Small intestine (tissue), 7 donors: ENCODE measurements at regions not wholly inside any gene's neighbourhood (a gene's known extent, or its start where the extent isn't known, plus 50 kb on each side); places are given as distances from the start of the nearest gene placed in this dataset.

Experiments used
- DNase-seq, 2 donors: peaks; one replicate each; pipeline versions ENCODE4 v3.0.0 to v3.0.0-alpha.2; 2013
- FAIRE-seq: peaks from 2 replicates; lab custom pipeline; 2012; peaks lifted over from hg19 to GRCh38; lab: Jason Lieb, UNC
- H3K27ac ChIP-seq, 3 donors: one replicate each; pipeline ENCODE4 v1.5.1; 2013; ENCODE audit warnings: low read length in 2 of 3, mild to moderate bottlenecking in 2 of 3, control low read depth in 1 of 3, inconsistent platforms in 1 of 3, low read depth in 1 of 3, moderate library complexity in 1 of 3
- H3K27me3 ChIP-seq, 3 donors: one replicate each; pipeline ENCODE4 v1.6.1; 2013; ENCODE audit warnings: low read length in 3 of 3, inconsistent platforms in 1 of 3; ENCODE audit not compliant: control insufficient read depth in 3 of 3, insufficient read depth in 3 of 3
- H3K36me3 ChIP-seq, 3 donors: one replicate each; pipeline ENCODE4 v1.6.1; 2013; ENCODE audit warnings: low read length in 3 of 3, inconsistent platforms in 1 of 3, low read depth in 1 of 3, mild to moderate bottlenecking in 1 of 3, moderate library complexity in 1 of 3; ENCODE audit not compliant: control insufficient read depth in 3 of 3, insufficient read depth in 2 of 3
- H3K4me1 ChIP-seq, 3 donors: one replicate each; pipeline ENCODE4 v1.6.1; 2013; ENCODE audit warnings: low read length in 2 of 3, inconsistent platforms in 1 of 3, low read depth in 1 of 3, mild to moderate bottlenecking in 1 of 3, moderate library complexity in 1 of 3; ENCODE audit not compliant: control insufficient read depth in 3 of 3, insufficient read depth in 2 of 3
- H3K4me3 ChIP-seq, 3 donors: one replicate each; pipeline ENCODE4 v1.5.1; 2013; ENCODE audit warnings: low read length in 3 of 3, control low read depth in 1 of 3, inconsistent platforms in 1 of 3, low read depth in 1 of 3, mild to moderate bottlenecking in 1 of 3, moderate library complexity in 1 of 3
- H3K9me3 ChIP-seq, 2 donors: one replicate each; pipeline ENCODE4 v1.6.1; 2013; ENCODE audit warnings: low read depth in 1 of 2, low read length in 1 of 2; ENCODE audit not compliant: control insufficient read depth in 2 of 2, insufficient read depth in 1 of 2
- WGBS, 3 donors: extraction: QIAGEN DNeasy Blood & Tissue Kit; methylation state at CpG; one replicate each; pipeline ENCODE4 v1.1.7; 2013; 5-methylcytosine and 5-hydroxymethylcytosine counted together
- donor health status: healthy with polysubstance abuse.
- donor health status: control.
- donor health status: control.
- donor health status: Bipolar disorder and iron deficiency.
- donor health status: healthy.

GRCh38 chr18:38047820-38048219 lies 482.2 kb upstream of the CELF4 start:
- 64 to 73% (median 71%) methylated on average over 3 of the region's 3 CpGs for WGBS, 3 donors
- DNase-seq: no peak

GRCh38 chr18:38046651-38047050 lies 481.1 kb upstream of the CELF4 start:
- 59 to 73% (median 61%) methylated on average over 3 of the region's 3 CpGs for WGBS, 3 donors
- DNase-seq (no peak), FAIRE-seq (no peak)
- H3K27me3 ChIP-seq: no peaks in the 10 kb centered on the region
- H3K27ac ChIP-seq: no peak overlapping the region
- no peaks in the 10 kb centered on the region for H3K4me1 ChIP-seq
- no peak overlapping the region for H3K4me3 ChIP-seq
- no peaks in the 10 kb centered on the region for H3K9me3 ChIP-seq
- H3K36me3 ChIP-seq: no peaks in the 10 kb centered on the region

More at GRCh38 chr18:38047820-38048219, 482.2 kb upstream of the CELF4 start:
- Histone ChIP-seq H3K36me3 (no peaks in the 10 kb centered on the region), H3K27me3 (no peaks in the 10 kb centered on the region), H3K4me1 (no peaks in the 10 kb centered on the region), H3K27ac (no peak overlapping the region), H3K4me3 (no peak overlapping the region), H3K9me3 (no peaks in the 10 kb centered on the region)
- no peak for FAIRE-seq

DNA sequence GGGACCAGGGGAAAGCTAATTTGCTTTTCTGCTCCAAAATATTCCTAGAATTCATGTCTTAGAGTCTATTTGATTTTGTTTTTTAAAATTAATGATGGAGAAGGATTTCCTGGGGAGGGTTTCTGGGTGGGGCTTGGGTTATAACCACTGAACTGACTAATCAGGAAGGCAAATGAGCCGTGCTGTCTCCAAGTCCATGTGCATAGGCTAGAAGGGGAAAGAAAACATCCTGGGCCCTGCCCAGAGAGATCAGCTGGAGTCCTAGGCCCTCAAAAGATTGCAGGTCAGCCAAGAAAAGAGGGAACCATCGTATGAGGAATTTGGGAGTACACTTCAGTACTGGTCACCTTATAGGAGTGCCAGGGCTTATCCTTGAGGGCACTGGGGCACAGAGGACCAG lies 480.2 kb upstream of the CELF4 start:
- Histone ChIP-seq H3K27ac (no peak overlapping the region), H3K9me3 (no peaks in the 10 kb centered on the region), H3K36me3 (no peaks in the 10 kb centered on the region), H3K4me3 (no peak overlapping the region), H3K27me3 (no peaks in the 10 kb centered on the region), H3K4me1 (no peaks in the 10 kb centered on the region)
- DNase-seq (no peak), FAIRE-seq (no peak)
- WGBS, 3 donors: 53 to 74% (median 63%) methylated on average over 2 of the region's 2 CpGs

DNA sequence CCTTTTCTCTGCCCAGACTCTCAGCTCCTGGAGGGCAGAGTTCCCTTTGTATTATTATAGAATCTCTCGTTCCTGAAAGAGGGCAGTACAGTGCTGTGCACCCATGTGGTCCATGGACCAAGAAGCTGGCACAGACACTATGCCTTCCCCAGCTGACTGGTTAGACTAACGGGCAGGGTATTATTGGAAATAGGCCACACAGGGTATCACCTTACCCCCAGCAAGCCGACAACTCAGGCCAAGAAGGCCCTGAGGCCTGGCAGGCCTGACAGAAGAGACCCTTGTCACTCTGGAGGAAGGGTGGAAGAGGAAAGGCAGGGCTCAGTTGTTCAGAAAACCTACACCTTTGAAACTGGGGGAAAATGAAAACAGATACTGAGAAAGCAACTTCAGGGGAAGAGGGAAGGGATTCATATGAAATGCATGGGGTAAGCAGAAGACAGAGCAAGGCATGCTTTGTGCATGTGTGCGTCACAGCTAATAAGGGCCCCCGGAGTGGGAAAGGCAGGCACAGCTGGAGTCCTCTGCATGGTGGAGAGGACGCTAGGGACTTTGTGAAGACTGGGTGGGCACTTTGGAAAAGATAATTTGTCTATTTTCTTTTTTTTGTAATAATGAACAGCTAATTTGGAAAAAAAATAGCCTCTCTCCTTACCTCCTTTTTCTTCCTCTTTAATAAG lies 476.8 kb upstream of the CELF4 start:
- no peak overlapping the region for H3K4me3 ChIP-seq
- 75 to 81% (median 76%) methylated on average over 6 of the region's 6 CpGs for WGBS, 3 donors
- no peaks in the 10 kb centered on the region for H3K36me3 ChIP-seq
- H3K4me1 ChIP-seq: no peaks in the 10 kb centered on the region
- no peaks in the 10 kb centered on the region for H3K9me3 ChIP-seq
- no peak overlapping the region for H3K27ac ChIP-seq
- peaks cover 0 to 3% (median 0%) of the 10 kb centered on the region in 3 donors for H3K27me3 ChIP-seq
- DNase-seq (no peak), FAIRE-seq (no peak)

GRCh38 chr18:38038242-38038641 lies 472.6 kb upstream of the CELF4 start:
- H3K27ac ChIP-seq: no peak overlapping the region
- FAIRE-seq: no peak
- no peaks in the 10 kb centered on the region for H3K4me1 ChIP-seq
- H3K9me3 ChIP-seq: no peaks in the 10 kb centered on the region
- H3K36me3 ChIP-seq: no peaks in the 10 kb centered on the region
- DNase-seq: no peak
- H3K27me3 ChIP-seq: peaks cover 0 to 3% (median 0%) of the 10 kb centered on the region in 3 donors
- no peak overlapping the region for H3K4me3 ChIP-seq

- WGBS, 3 donors: 43 to 59% (median 52%) methylated on average over 3 of the region's 3 CpGs
- no peak overlapping the region for H3K4me3 ChIP-seq
- FAIRE-seq (no peak), DNase-seq (no peak)
- no peak overlapping the region for H3K27ac ChIP-seq
- H3K9me3 ChIP-seq: no peaks in the 10 kb centered on the region
- no peaks in the 10 kb centered on the region for H3K27me3 ChIP-seq
- H3K4me1 ChIP-seq: no peaks in the 10 kb centered on the region
- H3K36me3 ChIP-seq: no peaks in the 10 kb centered on the region
Measured at GRCh38 chr18:38035193-38035592, 469.6 kb upstream of the CELF4 start.

- no peak overlapping the region for H3K27ac ChIP-seq
- FAIRE-seq (no peak), DNase-seq (no peak)
- no peaks in the 10 kb centered on the region for H3K4me1 ChIP-seq
- no peaks in the 10 kb centered on the region for H3K27me3 ChIP-seq
- H3K36me3 ChIP-seq: no peaks in the 10 kb centered on the region
- WGBS, 3 donors: 81 to 89% (median 85%) methylated on average over 3 of the region's 3 CpGs
- H3K4me3 ChIP-seq: no peak overlapping the region
- H3K9me3 ChIP-seq: no peaks in the 10 kb centered on the region
Measured at GRCh38 chr18:38033282-38033681, 467.7 kb upstream of the CELF4 start.

GRCh38 chr18:38032516-38032915 lies 466.9 kb upstream of the CELF4 start:
- no peak overlapping the region for H3K27ac ChIP-seq
- H3K27me3 ChIP-seq: no peaks in the 10 kb centered on the region
- FAIRE-seq: no peak
- no peak for DNase-seq
- H3K36me3 ChIP-seq: no peaks in the 10 kb centered on the region
- H3K4me3 ChIP-seq: no peak overlapping the region
- no peaks in the 10 kb centered on the region for H3K9me3 ChIP-seq
- no peaks in the 10 kb centered on the region for H3K4me1 ChIP-seq

- Histone ChIP-seq H3K4me1 (no peaks in the 10 kb centered on the region), H3K9me3 (no peaks in the 10 kb centered on the region), H3K4me3 (no peak overlapping the region), H3K27ac (no peak overlapping the region), H3K27me3 (no peaks in the 10 kb centered on the region), H3K36me3 (no peaks in the 10 kb centered on the region)
- FAIRE-seq (no peak), DNase-seq (no peak)
- WGBS, 3 donors: 71 to 83% (median 71%) methylated on average over 7 of the region's 7 CpGs
Measured at GRCh38 chr18:38028946-38029345, 463.3 kb upstream of the CELF4 start.
